Glutamatergic neuron (in vitro differentiated cells): ENCODE measurements at regions not wholly inside any gene's neighbourhood (a gene's known extent, or its start where the extent isn't known, plus 50 kb on each side); places are given as distances from the start of the nearest gene placed in this dataset.

Source experiments
- DNase-seq: peaks from one replicate; pipeline ENCODE4 v3.0.0; 2022
- H3K27ac Mint-ChIP-seq: one replicate; pipeline ENCODE4 v1.8.0; 2020; ENCODE audit warnings: mild to moderate bottlenecking, mixed read lengths, inconsistent platforms; ENCODE audit not compliant: unreplicated experiment
- H3K27me3 Mint-ChIP-seq: one replicate; pipeline ENCODE4 v1.8.0; 2020; ENCODE audit warnings: mild to moderate bottlenecking, moderate library complexity, mixed read lengths, inconsistent platforms; ENCODE audit not compliant: unreplicated experiment
- H3K36me3 Mint-ChIP-seq: one replicate; pipeline ENCODE4 v1.8.0; 2020; ENCODE audit warnings: mild to moderate bottlenecking, mixed read lengths, inconsistent platforms; ENCODE audit not compliant: unreplicated experiment
- H3K4me1 Mint-ChIP-seq: one replicate; pipeline ENCODE4 v1.8.0; 2020; ENCODE audit warnings: mild to moderate bottlenecking, low read depth, mixed read lengths, inconsistent platforms; ENCODE audit not compliant: unreplicated experiment
- H3K4me3 Mint-ChIP-seq: one replicate; pipeline ENCODE4 v1.8.0; 2020; ENCODE audit warnings: mild to moderate bottlenecking, mixed read lengths, inconsistent platforms; ENCODE audit not compliant: unreplicated experiment
- H3K9me3 Mint-ChIP-seq: one replicate; pipeline ENCODE4 v1.8.0; 2020; ENCODE audit warnings: mild to moderate bottlenecking, moderate library complexity, mixed read lengths, inconsistent platforms; ENCODE audit not compliant: unreplicated experiment
- TF ChIP-seq, protein P1 (sequence below): fragments of 200-600 bp; sonication (generic); IDR thresholded peaks from one replicate; pipeline ENCODE4 v1.5.0; 2021; ENCODE audit not compliant: partially characterized antibody, unreplicated experiment

DNA sequence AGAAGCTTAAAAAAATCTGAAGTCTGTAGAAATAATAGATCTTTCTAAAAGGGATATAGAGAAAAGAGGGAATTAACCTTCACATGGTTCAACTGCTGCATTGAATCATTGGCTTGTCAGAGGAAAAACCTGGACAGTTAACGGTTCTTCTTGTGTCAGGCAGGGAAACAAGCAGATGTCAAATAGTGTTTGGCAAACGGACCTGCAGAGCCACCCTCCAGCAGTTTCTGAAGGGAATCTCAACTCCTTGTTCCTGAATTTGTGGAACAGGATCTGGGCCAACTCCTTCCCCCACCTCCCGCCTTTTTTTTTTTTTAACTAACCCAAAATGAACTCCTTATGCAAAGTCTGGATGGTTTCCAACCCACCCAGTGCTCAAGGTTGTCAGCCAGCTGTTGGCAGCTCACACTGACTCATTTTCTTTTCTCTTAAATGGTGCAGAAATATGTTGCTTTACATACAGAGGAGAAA lies 187.3 kb downstream of the CAND1 start:
- Mint-ChIP-seq H3K27me3 (no peaks in the 10 kb centered on the region), H3K4me1 (no peaks in the 10 kb centered on the region), H3K27ac (no peak overlapping the region), H3K36me3 (peaks cover 4% of the 10 kb centered on the region), H3K4me3 (no peak overlapping the region), H3K9me3 (peaks cover 2% of the 10 kb centered on the region)
- TF ChIP-seq, protein P1, sequence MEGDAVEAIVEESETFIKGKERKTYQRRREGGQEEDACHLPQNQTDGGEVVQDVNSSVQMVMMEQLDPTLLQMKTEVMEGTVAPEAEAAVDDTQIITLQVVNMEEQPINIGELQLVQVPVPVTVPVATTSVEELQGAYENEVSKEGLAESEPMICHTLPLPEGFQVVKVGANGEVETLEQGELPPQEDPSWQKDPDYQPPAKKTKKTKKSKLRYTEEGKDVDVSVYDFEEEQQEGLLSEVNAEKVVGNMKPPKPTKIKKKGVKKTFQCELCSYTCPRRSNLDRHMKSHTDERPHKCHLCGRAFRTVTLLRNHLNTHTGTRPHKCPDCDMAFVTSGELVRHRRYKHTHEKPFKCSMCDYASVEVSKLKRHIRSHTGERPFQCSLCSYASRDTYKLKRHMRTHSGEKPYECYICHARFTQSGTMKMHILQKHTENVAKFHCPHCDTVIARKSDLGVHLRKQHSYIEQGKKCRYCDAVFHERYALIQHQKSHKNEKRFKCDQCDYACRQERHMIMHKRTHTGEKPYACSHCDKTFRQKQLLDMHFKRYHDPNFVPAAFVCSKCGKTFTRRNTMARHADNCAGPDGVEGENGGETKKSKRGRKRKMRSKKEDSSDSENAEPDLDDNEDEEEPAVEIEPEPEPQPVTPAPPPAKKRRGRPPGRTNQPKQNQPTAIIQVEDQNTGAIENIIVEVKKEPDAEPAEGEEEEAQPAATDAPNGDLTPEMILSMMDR, result no peak
- DNase-seq, result no peak

DNA sequence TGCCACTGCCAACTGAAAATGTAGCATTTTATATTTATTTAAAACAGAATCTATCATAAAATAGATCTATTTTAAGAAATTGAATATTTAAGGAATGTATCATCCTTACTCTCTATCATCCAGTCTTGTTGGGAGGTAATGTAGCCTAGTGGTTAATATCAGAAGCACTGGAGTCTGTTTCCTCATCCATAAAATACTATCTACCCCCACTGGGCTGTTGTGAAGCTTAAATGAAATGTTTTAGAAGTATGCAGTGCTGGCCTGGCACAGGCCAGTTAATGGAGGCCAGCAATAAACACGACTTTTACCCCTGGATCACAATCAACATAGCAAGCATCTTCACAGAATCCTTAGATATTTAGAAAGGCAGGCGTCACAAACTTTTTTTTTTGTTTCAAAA lies 188.0 kb downstream of the CAND1 start:
- TF ChIP-seq, protein P1, result no peak
- peaks cover 2% of the 10 kb centered on the region for H3K9me3 Mint-ChIP-seq
- no peaks in the 10 kb centered on the region for H3K4me1 Mint-ChIP-seq
- DNase-seq, result no peak
- peaks cover 3% of the 10 kb centered on the region for H3K36me3 Mint-ChIP-seq
- no peaks in the 10 kb centered on the region for H3K27me3 Mint-ChIP-seq
- no peak overlapping the region for H3K27ac Mint-ChIP-seq
- H3K4me3 Mint-ChIP-seq, result no peak overlapping the region

DNA sequence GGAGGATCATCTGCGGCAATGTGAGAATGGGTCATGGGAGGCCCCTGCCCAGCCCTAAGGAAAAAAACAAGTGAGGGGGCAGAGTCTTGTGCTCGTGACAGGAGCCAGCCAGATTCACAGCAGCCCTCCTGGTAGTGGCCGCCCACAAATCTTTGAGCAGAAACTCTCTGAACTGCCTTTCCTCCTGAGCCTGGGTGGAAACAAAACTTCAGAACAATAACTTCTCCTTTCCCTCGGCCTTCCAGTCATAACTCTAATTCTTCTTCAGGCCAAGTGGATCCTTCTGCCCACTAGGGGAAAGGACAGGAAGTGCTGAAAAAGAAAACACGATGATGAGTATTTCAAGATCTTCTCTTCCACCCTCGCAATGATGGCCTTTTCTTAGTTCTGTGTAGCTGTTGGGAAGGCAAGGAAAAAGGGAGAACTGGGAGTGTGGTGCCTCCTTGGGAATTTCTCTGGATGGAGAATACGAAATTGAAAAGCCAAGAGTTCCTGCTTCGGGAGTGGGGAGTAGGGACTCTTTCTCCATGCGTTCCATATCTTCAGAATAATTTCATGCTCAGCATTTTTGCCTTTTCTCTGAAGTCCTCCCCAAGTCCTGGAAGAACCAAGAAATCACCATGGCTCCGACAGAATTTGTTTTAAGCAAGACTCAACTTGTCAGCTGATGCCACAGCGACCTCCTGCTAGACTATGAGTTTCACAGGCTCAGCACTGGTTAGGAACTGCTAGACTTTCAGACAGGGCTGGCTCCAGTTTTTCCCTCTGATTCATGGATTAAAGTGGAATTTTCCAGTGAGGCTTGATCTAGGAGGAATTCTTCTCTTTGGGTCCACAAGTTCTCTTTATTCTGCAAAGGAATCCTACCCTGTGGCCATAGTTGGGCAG lies 188.9 kb downstream of the CAND1 start:
- H3K27me3 Mint-ChIP-seq, result no peaks in the 10 kb centered on the region
- no peak for DNase-seq
- no peak overlapping the region for H3K4me3 Mint-ChIP-seq
- TF ChIP-seq, protein P1, result no peak
- H3K9me3 Mint-ChIP-seq, result no peaks in the 10 kb centered on the region
- H3K4me1 Mint-ChIP-seq, result no peaks in the 10 kb centered on the region
- no peaks in the 10 kb centered on the region for H3K36me3 Mint-ChIP-seq
- H3K27ac Mint-ChIP-seq, result no peak overlapping the region

DNA sequence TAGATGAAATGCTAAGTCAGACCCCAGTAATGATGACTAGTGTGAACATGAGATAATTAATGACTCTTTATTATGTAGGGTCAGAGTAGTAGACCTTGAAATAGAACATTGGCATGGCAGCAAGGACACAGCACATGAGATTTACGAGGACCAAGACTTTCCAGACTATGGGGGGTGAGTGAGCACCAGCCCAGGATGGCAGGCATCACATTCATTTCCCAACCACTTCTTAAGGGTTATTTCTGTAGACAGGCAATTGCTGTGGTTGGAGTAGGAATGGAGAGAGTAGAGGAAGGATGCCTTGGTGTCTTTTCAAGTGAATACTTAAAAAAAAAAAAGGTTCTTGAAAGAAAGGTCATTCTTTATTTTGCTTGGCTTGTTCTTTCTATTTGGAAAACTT lies 189.4 kb upstream of the DYRK2 start:
- H3K4me3 Mint-ChIP-seq, result no peak overlapping the region
- no peaks in the 10 kb centered on the region for H3K27me3 Mint-ChIP-seq
- H3K36me3 Mint-ChIP-seq, result no peaks in the 10 kb centered on the region
- no peak overlapping the region for H3K27ac Mint-ChIP-seq
- no peaks in the 10 kb centered on the region for H3K4me1 Mint-ChIP-seq
- no peaks in the 10 kb centered on the region for H3K9me3 Mint-ChIP-seq
- TF ChIP-seq, protein P1, result no peak
- no peak for DNase-seq

DNA sequence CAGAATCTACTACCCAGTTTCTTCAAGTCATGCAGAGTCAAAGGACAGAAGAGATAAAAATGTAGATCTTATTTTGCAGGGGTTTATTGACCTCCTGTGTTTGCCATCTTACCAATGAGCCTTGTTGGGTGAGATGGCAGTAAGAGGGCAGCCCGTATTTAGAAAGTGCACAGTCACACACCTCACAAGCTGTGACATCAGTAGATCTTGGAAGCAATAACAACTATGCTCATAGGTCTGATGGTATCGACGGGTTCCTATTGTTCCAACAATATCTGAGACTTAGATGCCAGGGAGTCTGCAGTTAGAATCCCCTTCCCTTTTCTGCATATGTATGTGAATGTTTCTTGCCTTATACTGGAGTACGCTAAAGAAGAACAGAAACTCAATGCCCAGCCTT lies 189.0 kb upstream of the DYRK2 start:
- Mint-ChIP-seq H3K4me3 (no peak overlapping the region), H3K4me1 (no peaks in the 10 kb centered on the region)

More for the DNA sequence above, 189.0 kb upstream of the DYRK2 start:
- Mint-ChIP-seq H3K27me3 (no peaks in the 10 kb centered on the region), H3K9me3 (no peaks in the 10 kb centered on the region), H3K36me3 (no peaks in the 10 kb centered on the region), H3K27ac (no peak overlapping the region)
- TF ChIP-seq, protein P1, result no peak
- DNase-seq, result no peak
